GM19468 (cell line): ENCODE measurements at regions not wholly inside any gene's neighbourhood (a gene's known extent, or its start where the extent isn't known, plus 50 kb on each side); places are given as distances from the start of the nearest gene placed in this dataset.
"Not testable (repeated sequence)": the region's sequence is repeated elsewhere in the genome, so short reads cannot be mapped to it uniquely, and the experiment has no call there.

Experiments used
- ATAC-seq: cut with Tn5 transposase; IDR thresholded peaks from one replicate; pipeline ENCODE4 v1.9.1; 2021; ENCODE audit warnings: mild to moderate bottlenecking, moderate library complexity, moderate number of reproducible peaks; ENCODE audit not compliant: unreplicated experiment; ENCODE audit errors: extremely low read depth

GRCh38 chr7:15848362-15848761, 161.9 kb upstream of the MEOX2 start:
- no peak for ATAC-seq

- ATAC-seq: no peak
Measured at GRCh38 chr7:15845868-15846267, 159.4 kb upstream of the MEOX2 start.

GRCh38 chr7:15845461-15845860, 159.0 kb upstream of the MEOX2 start:
- no peak for ATAC-seq

- no peak for ATAC-seq
Measured at GRCh38 chr7:15839416-15840100, 153.1 kb upstream of the MEOX2 start.

GRCh38 chr7:15838265-15838664, 151.8 kb upstream of the MEOX2 start:
- no peak for ATAC-seq

GRCh38 chr7:15837306-15837950, 150.9 kb upstream of the MEOX2 start:
- ATAC-seq: no peak

- ATAC-seq: no peak
Measured at GRCh38 chr7:15836651-15837050, 150.2 kb upstream of the MEOX2 start.

GRCh38 chr7:15836041-15836440, 149.6 kb upstream of the MEOX2 start:
- ATAC-seq: no peak

GRCh38 chr7:15834446-15834845, 148.0 kb upstream of the MEOX2 start:
- ATAC-seq: no peak

- no peak for ATAC-seq
Measured at GRCh38 chr7:15832996-15833395, 146.5 kb upstream of the MEOX2 start.

- no peak for ATAC-seq
Measured at GRCh38 chr7:15831606-15832005, 145.1 kb upstream of the MEOX2 start.

GRCh38 chr7:15829691-15830090, 143.2 kb upstream of the MEOX2 start:
- ATAC-seq: no peak

GRCh38 chr7:15828881-15829280, 142.4 kb upstream of the MEOX2 start:
- ATAC-seq: no peak

GRCh38 chr7:15821484-15822427, 135.3 kb upstream of the MEOX2 start:
- ATAC-seq: no peak

GRCh38 chr7:15820319-15820718, 133.8 kb upstream of the MEOX2 start:
- no peak for ATAC-seq

- ATAC-seq: no peak
Measured at GRCh38 chr7:15816835-15817426, 130.4 kb upstream of the MEOX2 start.

- no peak for ATAC-seq
Measured at GRCh38 chr7:15813448-15813847, 127.0 kb upstream of the MEOX2 start.

- ATAC-seq: not testable (repeated sequence)
Measured at GRCh38 chr7:15810383-15810782, 123.9 kb upstream of the MEOX2 start.

- not testable (repeated sequence) for ATAC-seq
Measured at GRCh38 chr7:15809936-15810335, 123.5 kb upstream of the MEOX2 start.

GRCh38 chr7:15805891-15806290, 119.4 kb upstream of the MEOX2 start:
- no peak for ATAC-seq

- no peak for ATAC-seq
Measured at GRCh38 chr7:15802425-15802824, 115.9 kb upstream of the MEOX2 start.
